Activated T-helper 9 cell treated with anti-CD3 and anti-CD28 coated beads, Interleukin-2, amount 50 U/mL, for 16 hours (primary cell): ENCODE measurements at regions not wholly inside any gene's neighbourhood (a gene's known extent, or its start where the extent isn't known, plus 50 kb on each side); places are given as distances from the start of the nearest gene placed in this dataset.
"Not testable (repeated sequence)": the region's sequence is repeated elsewhere in the genome, so short reads cannot be mapped to it uniquely, and the experiment has no call there.

Source experiments
- DNase-seq: peaks from one replicate; pipeline ENCODE4 v3.0.0-alpha.2; 2020; ENCODE audit warnings: low read depth

DNA sequence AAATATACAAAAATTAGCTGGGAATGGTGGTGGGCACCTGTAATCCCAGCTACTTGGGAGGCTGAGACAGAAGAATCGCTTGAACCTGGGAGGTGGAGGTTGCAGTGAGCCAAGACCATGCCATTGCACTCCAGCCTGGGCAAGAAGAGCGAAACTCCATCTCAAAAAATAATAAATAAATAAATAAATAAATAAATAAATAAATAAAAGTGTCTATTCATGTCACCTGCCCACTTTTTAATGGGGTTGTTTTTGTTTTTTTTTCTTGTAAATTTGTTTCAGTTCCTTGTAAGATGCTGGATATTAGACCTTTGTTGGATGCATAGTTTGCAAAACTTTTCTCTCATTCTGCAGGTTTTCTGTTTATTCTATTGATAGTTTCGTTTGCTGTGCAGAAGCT lies 71.9 kb upstream of the KCNAB1 start:
- DNase-seq, result not testable (repeated sequence)

DNA sequence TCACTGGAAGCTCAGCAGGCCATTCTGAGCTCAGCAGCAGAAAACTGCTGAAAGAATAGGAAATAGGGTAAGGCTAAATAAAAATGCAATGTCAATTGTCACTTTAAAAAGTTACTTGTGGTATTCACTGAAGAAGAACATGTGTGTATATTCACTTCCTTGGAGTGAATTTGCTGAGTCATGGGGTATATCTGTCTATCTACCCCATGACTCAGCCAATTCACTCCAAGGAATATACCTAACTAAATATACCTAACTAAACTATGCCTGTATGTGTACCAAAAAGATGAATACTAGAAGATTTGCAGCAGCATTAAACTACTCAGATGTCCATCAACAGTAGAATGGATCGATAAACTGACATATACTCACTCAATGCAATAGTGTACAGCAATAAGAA lies 69.5 kb upstream of the KCNAB1 start:
- DNase-seq, result no peak

DNA sequence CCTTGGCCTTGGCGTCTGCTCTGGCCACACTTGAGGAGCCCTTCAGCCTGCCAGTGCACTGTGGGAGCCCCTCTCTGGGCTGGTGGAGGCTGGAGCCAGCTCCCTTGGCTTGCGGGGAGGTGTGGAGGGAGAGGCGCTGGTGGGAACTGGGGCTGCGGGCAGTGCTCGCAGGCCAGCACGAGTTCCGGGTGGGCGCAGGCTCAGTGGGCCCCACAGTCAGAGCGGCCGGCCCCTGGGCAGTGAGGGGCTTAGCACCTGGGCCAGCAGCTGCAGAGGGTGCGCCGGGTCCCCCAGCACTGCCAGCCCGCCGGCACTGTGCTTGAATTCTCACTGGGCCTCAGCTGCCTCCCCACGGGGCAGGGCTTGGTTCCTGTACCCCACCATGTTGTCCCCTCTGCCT lies 68.7 kb upstream of the KCNAB1 start:
- no peak for DNase-seq

DNA sequence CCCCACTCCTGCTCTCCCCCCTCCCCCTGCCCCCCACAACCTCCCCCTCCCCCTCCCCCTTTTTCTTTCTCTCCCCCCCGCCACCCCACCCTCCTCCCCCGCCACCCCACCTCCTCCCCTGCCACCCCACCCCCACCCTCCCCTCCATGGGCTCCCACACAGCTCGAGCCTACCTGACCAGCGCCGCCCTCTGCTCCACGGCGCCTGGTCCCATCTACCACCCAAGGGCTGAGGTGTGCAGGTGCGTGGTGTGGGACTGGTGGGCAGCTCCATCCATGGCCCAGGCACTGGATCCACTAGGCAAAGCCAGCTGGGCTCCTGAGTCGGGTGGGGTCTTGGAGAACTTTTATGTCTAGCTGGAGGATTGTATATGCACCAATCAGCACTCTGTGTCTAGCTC lies 68.3 kb upstream of the KCNAB1 start:
- no peak for DNase-seq

DNA sequence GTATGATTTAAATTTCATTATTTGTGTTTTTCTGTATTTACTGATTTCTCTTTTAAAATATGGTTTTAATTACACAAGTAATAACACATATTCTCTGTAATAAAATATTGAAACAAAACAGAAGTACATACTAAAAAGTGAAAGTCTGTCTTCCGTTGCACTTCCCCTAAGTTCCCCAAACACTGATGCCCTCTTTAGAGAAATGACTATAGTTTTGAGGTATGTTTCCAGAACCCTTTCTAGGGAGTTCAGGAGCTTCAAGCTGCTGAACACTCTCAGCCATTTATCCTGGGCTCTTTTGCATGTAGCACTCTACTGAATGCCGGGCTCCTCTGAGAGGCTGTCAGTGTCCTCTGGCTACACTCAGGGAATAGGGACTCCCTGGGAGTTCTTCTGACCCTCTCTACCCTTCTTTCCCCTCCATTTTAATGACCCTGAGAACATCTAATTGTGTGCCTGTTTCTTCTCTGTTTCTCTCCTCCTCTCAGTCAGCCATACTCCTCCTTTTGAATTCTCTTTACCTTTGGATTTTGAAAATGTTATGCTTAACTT lies 60.4 kb upstream of the KCNAB1 start:
- DNase-seq, result no peak

DNA sequence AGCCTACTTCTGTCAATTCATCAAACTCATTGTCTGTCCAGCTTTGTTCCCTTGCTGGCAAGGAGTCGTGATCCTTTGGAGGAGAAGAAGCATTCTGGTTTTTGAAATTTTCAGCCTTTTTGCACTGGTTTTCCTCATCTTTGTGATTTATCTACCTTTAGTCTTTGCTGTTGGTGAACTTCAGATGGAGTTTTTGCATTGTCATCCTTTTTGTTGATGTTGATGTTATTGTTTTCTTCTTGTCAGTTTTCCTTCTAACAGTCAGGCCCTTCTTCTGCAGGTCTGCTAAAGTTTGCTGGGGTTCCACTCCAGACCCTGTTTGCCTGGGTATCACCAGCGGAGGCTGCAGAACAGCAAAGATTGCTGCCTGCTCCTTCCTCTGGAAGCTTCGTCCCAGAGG lies 52.2 kb upstream of the KCNAB1 start:
- not testable (repeated sequence) for DNase-seq

DNA sequence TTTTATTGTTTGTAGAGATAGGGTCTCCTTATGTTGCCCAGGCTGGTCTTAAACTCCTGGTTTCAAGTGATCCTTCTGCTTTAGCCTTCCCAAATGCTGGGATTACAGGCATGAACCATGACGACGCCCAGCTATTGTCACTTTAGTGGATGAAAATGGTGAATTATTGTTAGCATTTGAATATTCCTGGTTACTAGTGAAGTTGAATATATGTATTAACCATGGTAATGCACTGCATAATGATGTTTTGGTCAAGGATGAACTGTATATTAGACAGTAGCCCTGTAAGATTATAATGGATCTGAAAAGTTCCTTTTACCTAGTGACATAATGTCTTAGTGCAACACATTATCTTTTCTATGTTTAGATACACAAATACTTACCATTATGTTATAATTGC lies 50.4 kb upstream of the KCNAB1 start:
- DNase-seq, result no peak
